Tibial nerve (tissue), 4 donors: ENCODE measurements at regions not wholly inside any gene's neighbourhood (a gene's known extent, or its start where the extent isn't known, plus 50 kb on each side); places are given as distances from the start of the nearest gene placed in this dataset.
A peak's percentile ranks its signal among the peaks of the same experiment; 100 is the strongest.

Source experiments
- DNase-seq, 2 donors: peaks; one replicate each; pipeline ENCODE4 v3.0.0-alpha.2; 2019; ENCODE audit warnings: low spot score in 2 of 2
- H3K27ac ChIP-seq, 4 donors: fragments of 200-600 bp; sonication (generic) in 3 of 4; one replicate each; pipeline ENCODE4 v1.5.1; 2017 to 2019; ENCODE audit warnings: mild to moderate bottlenecking in 1 of 4
- H3K27me3 ChIP-seq, 2 donors: fragments of 200-600 bp; sonication (generic) in 1 of 2; one replicate each; pipeline versions ENCODE4 v1.5.1 to v1.6.0; 2017 to 2019
- H3K36me3 ChIP-seq, 3 donors: fragments of 200-600 bp; sonication (generic); one replicate each; pipeline ENCODE4 v1.5.1; 2018 to 2019
- H3K4me1 ChIP-seq, 4 donors: fragments of 200-600 bp; sonication (generic) in 3 of 4; one replicate each; pipeline ENCODE4 v1.5.1; 2017 to 2019
- H3K4me3 ChIP-seq, 4 donors: fragments of 200-600 bp; sonication (generic) in 3 of 4; one replicate each; pipeline ENCODE4 v1.5.1; 2017 to 2019; ENCODE audit warnings: mild to moderate bottlenecking in 1 of 4, moderate library complexity in 1 of 4
- H3K9me3 ChIP-seq, 4 donors: fragments of 200-600 bp; sonication (generic) in 3 of 4; one replicate each; pipeline ENCODE4 v1.5.1; 2017 to 2019
- CTCF ChIP-seq, 5 experiments: fragments of 200-600 bp in 3 of 5; fragments of 450-650 bp in 2 of 5; sonication (generic) in 3 of 5; IDR thresholded peaks; one replicate each; pipeline ENCODE4 v1.5.1; 2016 to 2019; ENCODE audit warnings: antibody characterized with exemption in 5 of 5, mild to moderate bottlenecking in 3 of 5, moderate library complexity in 2 of 5
- EP300 ChIP-seq, 2 donors: sonication (generic); formaldehyde crosslinking; IDR thresholded peaks; one replicate each; pipeline ENCODE4 v1.6.1; 2017; ENCODE audit warnings: antibody characterized with exemption in 2 of 2, mild to moderate bottlenecking in 1 of 2
- POLR2A ChIP-seq, 2 donors: fragments of 450-650 bp; IDR thresholded peaks; one replicate each; pipeline ENCODE4 v1.6.1; 2017; ENCODE audit warnings: antibody characterized with exemption in 2 of 2, mild to moderate bottlenecking in 2 of 2, moderate library complexity in 2 of 2
- WGBS, 2 donors: methylation state at CpG; one replicate each; pipeline ENCODE4 v1.1.5; 2018; 5-methylcytosine and 5-hydroxymethylcytosine counted together

- TF ChIP-seq CTCF (IDR thresholded peaks at IDR 0.05) (peak; percentile 37 to 77 (median 39)), EP300 (IDR thresholded peaks at IDR 0.05) (no peak), POLR2A (IDR thresholded peaks at IDR 0.05) (no peak)
- WGBS, 2 donors: 41 to 42% methylated on average over 7 of the region's 7 CpGs
- Histone ChIP-seq H3K4me3 (no peak overlapping the region), H3K36me3 (no peaks in the 10 kb centered on the region), H3K27me3 (peaks cover 0 to 12% of the 10 kb centered on the region in 2 donors), H3K27ac (no peak overlapping the region), H3K4me1 (peaks cover 0 to 6% (median 0%) of the 10 kb centered on the region in 4 donors), H3K9me3 (no peaks in the 10 kb centered on the region)
- peak in 1 of 2 donors; percentile 54 for DNase-seq
Measured at GRCh38 chr14:22391908-22392565, 197.0 kb downstream of the DAD1 start.

GRCh38 chr14:22390824-22391461 is 198.1 kb downstream of the DAD1 start:
- Histone ChIP-seq H3K27me3 (peaks cover 0 to 12% of the 10 kb centered on the region in 2 donors), H3K4me1 (peaks cover 0 to 6% (median 0%) of the 10 kb centered on the region in 4 donors), H3K36me3 (no peaks in the 10 kb centered on the region), H3K27ac (no peak overlapping the region), H3K4me3 (no peak overlapping the region), H3K9me3 (no peaks in the 10 kb centered on the region)
- DNase-seq: no peak
- TF ChIP-seq POLR2A (IDR thresholded peaks at IDR 0.05): no peak
- TF ChIP-seq CTCF (IDR thresholded peaks at IDR 0.05): no peak
- TF ChIP-seq EP300 (IDR thresholded peaks at IDR 0.05): no peak
- 78 to 79% methylated on average over 4 of the region's 4 CpGs for WGBS, 2 donors

GRCh38 chr14:22390195-22390594 is 198.8 kb downstream of the DAD1 start:
- H3K36me3 ChIP-seq: no peaks in the 10 kb centered on the region
- TF ChIP-seq POLR2A (IDR thresholded peaks at IDR 0.05) (no peak), CTCF (IDR thresholded peaks at IDR 0.05) (no peak), EP300 (IDR thresholded peaks at IDR 0.05) (no peak)
- H3K27ac ChIP-seq: no peak overlapping the region
- H3K4me1 ChIP-seq: peaks cover 0 to 6% (median 0%) of the 10 kb centered on the region in 4 donors
- no peak overlapping the region for H3K4me3 ChIP-seq
- WGBS, 2 donors: 48 to 70% methylated on average over 5 of the region's 5 CpGs
- no peak for DNase-seq
- H3K9me3 ChIP-seq: no peaks in the 10 kb centered on the region
- peaks cover 0 to 12% of the 10 kb centered on the region in 2 donors for H3K27me3 ChIP-seq

- H3K36me3 ChIP-seq: no peaks in the 10 kb centered on the region
- no peak overlapping the region for H3K4me3 ChIP-seq
- no peaks in the 10 kb centered on the region for H3K9me3 ChIP-seq
- peaks cover 0 to 6% (median 0%) of the 10 kb centered on the region in 4 donors for H3K4me1 ChIP-seq
- TF ChIP-seq CTCF (IDR thresholded peaks at IDR 0.05) (no peak), EP300 (IDR thresholded peaks at IDR 0.05) (no peak), POLR2A (IDR thresholded peaks at IDR 0.05) (no peak)
- peaks cover 0 to 12% of the 10 kb centered on the region in 2 donors for H3K27me3 ChIP-seq
- WGBS, 2 donors: 74 to 80% methylated on average over 8 of the region's 8 CpGs
- no peak for DNase-seq
- H3K27ac ChIP-seq: no peak overlapping the region
Measured at GRCh38 chr14:22388669-22389595, 200.1 kb downstream of the DAD1 start.
